ENCODE measurements at regions not wholly inside any gene's neighbourhood (a gene's known extent, or its start where the extent isn't known, plus 50 kb on each side); places are given as distances from the start of the nearest gene placed in this dataset.

GRCh38 chr19:29365836-29366417 is 153.0 kb upstream of the UQCRFS1 start:
- H3K27ac Mint-ChIP-seq, result no peak overlapping the region
- H3K4me3 Mint-ChIP-seq, result no peak overlapping the region
- no peak for DNase-seq
- peaks cover 4% of the 10 kb centered on the region for H3K9me3 Mint-ChIP-seq
- H3K27me3 Mint-ChIP-seq, result peaks cover 22% of the 10 kb centered on the region
- no peaks in the 10 kb centered on the region for H3K4me1 Mint-ChIP-seq (ENCODE audit: low read depth)
- no peaks in the 10 kb centered on the region for H3K36me3 Mint-ChIP-seq (ENCODE audit: low read depth)

- H3K27me3 Mint-ChIP-seq, result peaks cover 22% of the 10 kb centered on the region
- H3K27ac Mint-ChIP-seq, result no peak overlapping the region
Measured at GRCh38 chr19:29366757-29367156, 153.8 kb upstream of the UQCRFS1 start.

GRCh38 chr19:29367791-29368222 is 154.9 kb upstream of the UQCRFS1 start:
- Mint-ChIP-seq H3K27me3 (peaks cover 22% of the 10 kb centered on the region), H3K9me3 (no peaks in the 10 kb centered on the region), H3K27ac (no peak overlapping the region), H3K36me3 (ENCODE audit: low read depth) (no peaks in the 10 kb centered on the region), H3K4me3 (no peak overlapping the region), H3K4me1 (ENCODE audit: low read depth) (no peaks in the 10 kb centered on the region)
- no peak for DNase-seq

More at GRCh38 chr19:29366757-29367156, 153.8 kb upstream of the UQCRFS1 start:
- Mint-ChIP-seq H3K4me3 (no peak overlapping the region), H3K36me3 (ENCODE audit: low read depth) (no peaks in the 10 kb centered on the region), H3K4me1 (ENCODE audit: low read depth) (no peaks in the 10 kb centered on the region), H3K9me3 (peaks cover 4% of the 10 kb centered on the region)
- no peak for DNase-seq

- H3K4me1 Mint-ChIP-seq (ENCODE audit: low read depth), result no peaks in the 10 kb centered on the region
- H3K27me3 Mint-ChIP-seq, result peaks cover 22% of the 10 kb centered on the region
- DNase-seq, result no peak
- no peak overlapping the region for H3K4me3 Mint-ChIP-seq
- H3K36me3 Mint-ChIP-seq (ENCODE audit: low read depth), result no peaks in the 10 kb centered on the region
- H3K9me3 Mint-ChIP-seq, result no peaks in the 10 kb centered on the region
- H3K27ac Mint-ChIP-seq, result no peak overlapping the region
Measured at GRCh38 chr19:29370276-29370675, 155.5 kb upstream of the VSTM2B start.

GRCh38 chr19:29371251-29372090 is 154.3 kb upstream of the VSTM2B start:
- Mint-ChIP-seq H3K9me3 (no peaks in the 10 kb centered on the region), H3K4me3 (no peak overlapping the region), H3K4me1 (ENCODE audit: low read depth) (no peaks in the 10 kb centered on the region), H3K36me3 (ENCODE audit: low read depth) (no peaks in the 10 kb centered on the region), H3K27me3 (peaks cover 19% of the 10 kb centered on the region), H3K27ac (no peak overlapping the region)
- DNase-seq, result no peak

- Mint-ChIP-seq H3K9me3 (no peaks in the 10 kb centered on the region), H3K4me3 (no peak overlapping the region), H3K36me3 (ENCODE audit: low read depth) (no peaks in the 10 kb centered on the region), H3K27ac (no peak overlapping the region), H3K4me1 (ENCODE audit: low read depth) (no peaks in the 10 kb centered on the region), H3K27me3 (peaks cover 14% of the 10 kb centered on the region)
- DNase-seq, result no peak
Measured at GRCh38 chr19:29372091-29372415, 153.7 kb upstream of the VSTM2B start.

- H3K4me1 Mint-ChIP-seq (ENCODE audit: low read depth), result no peaks in the 10 kb centered on the region
- DNase-seq, result no peak
Measured at GRCh38 chr19:29372461-29372860, 153.3 kb upstream of the VSTM2B start.

GRCh38 chr19:29372921-29373797 is 152.6 kb upstream of the VSTM2B start:
- H3K9me3 Mint-ChIP-seq, result no peaks in the 10 kb centered on the region
- peaks cover 9% of the 10 kb centered on the region for H3K27me3 Mint-ChIP-seq
- H3K4me1 Mint-ChIP-seq (ENCODE audit: low read depth), result no peaks in the 10 kb centered on the region
- H3K27ac Mint-ChIP-seq, result no peak overlapping the region
- DNase-seq, result no peak
- no peak overlapping the region for H3K4me3 Mint-ChIP-seq
- H3K36me3 Mint-ChIP-seq (ENCODE audit: low read depth), result no peaks in the 10 kb centered on the region

More at GRCh38 chr19:29372461-29372860, 153.3 kb upstream of the VSTM2B start:
- no peak overlapping the region for H3K27ac Mint-ChIP-seq
- H3K9me3 Mint-ChIP-seq, result no peaks in the 10 kb centered on the region
- H3K36me3 Mint-ChIP-seq (ENCODE audit: low read depth), result no peaks in the 10 kb centered on the region
- H3K4me3 Mint-ChIP-seq, result no peak overlapping the region
- peaks cover 16% of the 10 kb centered on the region for H3K27me3 Mint-ChIP-seq

- DNase-seq, result no peak
- no peak overlapping the region for H3K4me3 Mint-ChIP-seq
- no peaks in the 10 kb centered on the region for H3K36me3 Mint-ChIP-seq (ENCODE audit: low read depth)
- peaks cover 1% of the 10 kb centered on the region for H3K4me1 Mint-ChIP-seq (ENCODE audit: low read depth)
- H3K9me3 Mint-ChIP-seq, result no peaks in the 10 kb centered on the region
- peaks cover 23% of the 10 kb centered on the region for H3K27me3 Mint-ChIP-seq
- H3K27ac Mint-ChIP-seq, result no peak overlapping the region
Measured at GRCh38 chr19:29375429-29376119, 150.2 kb upstream of the VSTM2B start.

- H3K27ac Mint-ChIP-seq, result no peak overlapping the region
- H3K4me3 Mint-ChIP-seq, result no peak overlapping the region
- peaks cover 1% of the 10 kb centered on the region for H3K4me1 Mint-ChIP-seq (ENCODE audit: low read depth)
- no peaks in the 10 kb centered on the region for H3K36me3 Mint-ChIP-seq (ENCODE audit: low read depth)
- peaks cover 27% of the 10 kb centered on the region for H3K27me3 Mint-ChIP-seq
- DNase-seq, result no peak
- no peaks in the 10 kb centered on the region for H3K9me3 Mint-ChIP-seq
Measured at GRCh38 chr19:29376855-29377354, 148.9 kb upstream of the VSTM2B start.

- H3K27me3 Mint-ChIP-seq, result peaks cover 27% of the 10 kb centered on the region
- no peaks in the 10 kb centered on the region for H3K9me3 Mint-ChIP-seq
- no peak overlapping the region for H3K27ac Mint-ChIP-seq
- H3K4me1 Mint-ChIP-seq (ENCODE audit: low read depth), result peaks cover 1% of the 10 kb centered on the region
- H3K4me3 Mint-ChIP-seq, result no peak overlapping the region
- no peak for DNase-seq
- H3K36me3 Mint-ChIP-seq (ENCODE audit: low read depth), result no peaks in the 10 kb centered on the region
Measured at GRCh38 chr19:29378126-29378525, 147.7 kb upstream of the VSTM2B start.

GRCh38 chr19:29378543-29379080 is 147.2 kb upstream of the VSTM2B start:
- no peaks in the 10 kb centered on the region for H3K36me3 Mint-ChIP-seq (ENCODE audit: low read depth)
- H3K4me1 Mint-ChIP-seq (ENCODE audit: low read depth), result peaks cover 1% of the 10 kb centered on the region
- no peak overlapping the region for H3K27ac Mint-ChIP-seq
- H3K9me3 Mint-ChIP-seq, result no peaks in the 10 kb centered on the region
- H3K27me3 Mint-ChIP-seq, result peaks cover 27% of the 10 kb centered on the region
- no peak for DNase-seq
- no peak overlapping the region for H3K4me3 Mint-ChIP-seq

- Mint-ChIP-seq H3K27me3 (peaks cover 27% of the 10 kb centered on the region), H3K36me3 (ENCODE audit: low read depth) (no peaks in the 10 kb centered on the region), H3K27ac (no peak overlapping the region), H3K9me3 (no peaks in the 10 kb centered on the region), H3K4me1 (ENCODE audit: low read depth) (peaks cover 1% of the 10 kb centered on the region), H3K4me3 (no peak overlapping the region)
- no peak for DNase-seq
Measured at GRCh38 chr19:29379257-29380021, 146.4 kb upstream of the VSTM2B start.
